NCI-H1105 (cell line): ENCODE measurements at regions not wholly inside any gene's neighbourhood (a gene's known extent, or its start where the extent isn't known, plus 50 kb on each side); places are given as distances from the start of the nearest gene placed in this dataset.

Experiments used
- DNase-seq: peaks from one replicate; lab custom pipeline; 2025; lab: John Stamatoyannopoulos, UW

DNA sequence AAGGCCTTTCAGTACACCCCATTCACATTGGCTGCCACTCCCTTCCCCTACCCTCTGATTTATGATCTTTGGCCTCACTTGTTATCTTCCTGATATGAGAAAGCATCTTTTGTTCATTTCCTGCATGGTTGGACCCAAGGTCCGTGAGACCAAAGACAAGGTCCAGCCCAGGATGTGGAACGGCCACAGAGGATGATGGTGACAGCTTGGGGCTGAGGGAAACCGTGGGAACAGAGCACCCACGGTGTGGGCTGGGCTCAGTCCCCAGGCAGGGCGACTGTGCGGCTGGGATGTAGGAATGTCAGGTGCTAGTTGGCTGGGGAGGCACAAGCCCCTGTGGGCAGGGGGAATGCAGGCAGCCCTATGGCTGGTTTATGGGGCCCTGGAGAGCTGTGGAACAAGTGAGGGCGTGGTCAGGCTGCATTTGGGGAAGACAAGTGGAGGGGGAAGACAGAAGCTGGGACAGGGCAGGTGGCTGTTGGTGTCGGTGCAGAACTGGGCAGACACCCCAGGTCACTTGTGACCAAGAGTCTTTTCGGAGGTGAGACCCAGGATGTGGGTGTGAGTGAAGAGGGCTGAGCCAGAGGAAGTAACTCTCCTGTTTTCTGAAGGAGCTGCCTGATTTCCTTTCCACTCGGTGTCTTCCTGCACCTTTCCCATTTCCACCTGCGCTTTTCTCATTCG lies 51.7 kb upstream of the IGFBP3 start:
- DNase-seq = no peak

- no peak for DNase-seq
Observed at GRCh38 chr7:45971661-45972175, 50.6 kb upstream of the IGFBP3 start.

GRCh38 chr7:45971171-45971570 lies 50.1 kb upstream of the IGFBP3 start:
- no peak for DNase-seq
